K562 (cell line): ENCODE measurements at regions not wholly inside any gene's neighbourhood (a gene's known extent, or its start where the extent isn't known, plus 50 kb on each side); places are given as distances from the start of the nearest gene placed in this dataset.

Experiments used
- ATAC-seq: fragments of 200-7000 bp; cut with Tn5 transposase; 3 replicates; pipeline ENCODE4 v1.9.1; 2020; ENCODE audit warnings: moderate library complexity
- BruUV-seq: library from RNA; stranded (reverse); fragments of 400-500 nt; replicated peaks from 2 replicates; lab custom pipeline; 2021; lab: Mats Ljungman, UMichigan
- CTCF ChIA-PET: fragments of 300-600 bp; formaldehyde crosslinking; extraction: SDS; loops from one replicate; lab custom pipeline; 2021; ENCODE audit warnings: low intra/inter-chr PET ratio; lab: Yijun Ruan, JAX
- POLR2A ChIA-PET: fragments of 300-600, 350-650 bp; sonication (Branson Sonifier 250); formaldehyde crosslinking; extraction: SDS; loops from one replicate; lab custom pipeline; 2021; ENCODE audit warnings: antibody characterized with exemption, inconsistent platforms; lab: Yijun Ruan, JAX
- DNase-seq, 4 experiments: peaks; one replicate each; pipeline versions ENCODE4 v3.0.0 to v3.0.0-alpha.2; 2011 to 2018; ENCODE audit warnings: low spot score in 3 of 4, mixed read lengths in 3 of 4; ENCODE audit errors: extremely low read depth in 1 of 4
- FAIRE-seq: peaks from 2 replicates; lab custom pipeline; 2011; peaks lifted over from hg19 to GRCh38; lab: Jason Lieb, UNC
- H2AFZ ChIP-seq: 2 replicates; pipeline ENCODE4 v1.6.0; 2011; ENCODE audit warnings: low read depth, low read length, control low read depth, inconsistent platforms
- H3K27ac ChIP-seq: fragments of 200-600 bp; 3 replicates; pipeline ENCODE4 v1.8.0; 2011; ENCODE audit warnings: low read depth, mild to moderate bottlenecking, control low read depth, inconsistent platforms, low read length, moderate library complexity, mixed read lengths; ENCODE audit errors: extremely low read depth
- H3K27me3 ChIP-seq, 2 experiments: fragments of 300-600 bp in 1 of 2; 2 replicates in 1 of 2; 3 replicates in 1 of 2; pipeline versions ENCODE4 v1.6.0 to v1.8.0; 2011; ENCODE audit warnings: inconsistent platforms in 2 of 2, low read length in 2 of 2, mild to moderate bottlenecking in 1 of 2, mixed read lengths in 1 of 2, moderate library complexity in 1 of 2; ENCODE audit not compliant: control insufficient read depth in 2 of 2, insufficient read depth in 2 of 2
- H3K36me3 ChIP-seq: fragments of 300-600 bp; 3 replicates; pipeline ENCODE4 v1.8.0; 2011; ENCODE audit warnings: mild to moderate bottlenecking, low read length, inconsistent platforms; ENCODE audit not compliant: control insufficient read depth, insufficient read depth
- H3K4me1 ChIP-seq, 2 experiments: fragments of 200-600 bp in 1 of 2; replicated peaks in 1 of 2; 2 replicates in 1 of 2; 3 replicates in 1 of 2; pipeline versions ENCODE4 v1.5.1 to v1.8.0; 2011; ENCODE audit warnings: inconsistent platforms in 2 of 2, low read length in 2 of 2, mild to moderate bottlenecking in 1 of 2, mixed read lengths in 1 of 2, moderate library complexity in 1 of 2; ENCODE audit not compliant: control insufficient read depth in 2 of 2, insufficient read depth in 2 of 2
- H3K4me2 ChIP-seq: 2 replicates; pipeline ENCODE4 v1.6.1; 2011; ENCODE audit warnings: low read length, control low read depth, inconsistent platforms, mixed read lengths; ENCODE audit not compliant: insufficient read depth
- H3K4me3 ChIP-seq: fragments of 200-600 bp; sonication (generic), shearing (Covaris generic); 2 replicates; pipeline ENCODE4 v1.5.1; 2016; ENCODE audit warnings: control low read depth, inconsistent platforms
- H3K79me2 ChIP-seq: fragments of 200-600 bp; 3 replicates; pipeline ENCODE4 v1.8.0; 2011; ENCODE audit warnings: low read length, inconsistent platforms; ENCODE audit not compliant: control insufficient read depth, insufficient read depth
- H3K9ac ChIP-seq, 2 experiments: 2 replicates each; pipeline versions ENCODE4 v1.6.0 to v1.6.1; 2011; ENCODE audit warnings: low read depth in 2 of 2, low read length in 2 of 2, control low read depth in 1 of 2, inconsistent platforms in 1 of 2, mild to moderate bottlenecking in 1 of 2, mixed read lengths in 1 of 2; ENCODE audit not compliant: insufficient read depth in 1 of 2
- H3K9me1 ChIP-seq: one replicate; pipeline ENCODE4 v1.6.0; 2011; ENCODE audit warnings: inconsistent platforms, mild to moderate bottlenecking, low read length, moderate library complexity; ENCODE audit not compliant: control insufficient read depth, insufficient read depth
- H3K9me3 ChIP-seq: replicated peaks from 2 replicates; pipeline ENCODE4 v1.5.1; 2011; ENCODE audit warnings: low read depth, low read length, inconsistent platforms; ENCODE audit not compliant: control insufficient read depth, insufficient read depth
- H4K20me1 ChIP-seq: replicated peaks from 2 replicates; pipeline ENCODE4 v1.6.1; 2011; ENCODE audit warnings: low read length, inconsistent platforms, mixed read lengths; ENCODE audit not compliant: control insufficient read depth, insufficient read depth
- CBX3 ChIP-seq, 2 experiments: IDR thresholded peaks; 1 replicate in 1 of 2; 2 replicates in 1 of 2; pipeline ENCODE4 v1.6.1; 2012; ENCODE audit warnings: inconsistent platforms in 2 of 2, low read length in 2 of 2, borderline replicate concordance in 1 of 2, control low read depth in 1 of 2
- ESRRA ChIP-seq: fragments of 450-650 bp; IDR thresholded peaks from 2 replicates; pipeline ENCODE4 v1.6.1; 2014; ENCODE audit warnings: low read depth, mild to moderate bottlenecking, moderate library complexity, borderline replicate concordance
- FOSL1 ChIP-seq: fragments of 200-800 bp; sonication (Bioruptor generic); conservative IDR thresholded peaks from 2 replicates; pipeline ENCODE4 v1.6.1; 2016; ENCODE audit warnings: missing genetic modification characterization, missing compliant biosample characterization
- GATAD2B ChIP-seq: fragments of 450-650 bp; IDR thresholded peaks from 2 replicates; pipeline ENCODE4 v1.6.1; 2017; ENCODE audit warnings: mild to moderate bottlenecking, borderline replicate concordance
- MCM7 ChIP-seq, 2 experiments: fragments of 450-650 bp; IDR thresholded peaks; 2 replicates each; pipeline ENCODE4 v1.6.1; 2016 to 2018
- PTBP1 ChIP-seq: fragments of 200-400 bp; formaldehyde crosslinking; IDR thresholded peaks from 2 replicates; pipeline ENCODE4 v1.6.1; 2017; ENCODE audit warnings: low read depth, low read length
- RAD21 ChIP-seq, 2 experiments: fragments of 250-450 bp in 1 of 2; fragments of 450-650 bp in 1 of 2; sonication (Bioruptor Pico) in 1 of 2; formaldehyde crosslinking in 1 of 2; IDR thresholded peaks in 1 of 2; conservative IDR thresholded peaks in 1 of 2; 2 replicates each; pipeline versions ENCODE4 v1.4.0 to v1.8.0; 2020 to 2022; ENCODE audit warnings: mild to moderate bottlenecking in 2 of 2, moderate library complexity in 1 of 2
- SRF ChIP-seq, 2 experiments: fragments of 250-450, 450-650 bp in 1 of 2; sonication (Bioruptor Pico) in 1 of 2; sonication (generic) in 1 of 2; formaldehyde crosslinking; IDR thresholded peaks; 2 replicates each; pipeline versions ENCODE4 v1.5.0 to v1.5.1; 2020 to 2022; ENCODE audit warnings: mild to moderate bottlenecking in 1 of 2, missing genetic modification reagents in 1 of 2
- SRSF1 ChIP-seq: fragments of 200-400 bp; formaldehyde crosslinking; IDR thresholded peaks from 2 replicates; pipeline ENCODE4 v1.6.1; 2017; ENCODE audit warnings: mild to moderate bottlenecking, low read depth, low read length, moderate library complexity
- ZNF175 ChIP-seq: fragments of 200-800 bp; sonication (Bioruptor generic); IDR thresholded peaks from 2 replicates; pipeline ENCODE4 v1.6.1; 2016; ENCODE audit warnings: low read depth, mild to moderate bottlenecking, missing genetic modification characterization, missing compliant biosample characterization
- ZNF212 ChIP-seq: fragments of 450-650 bp; formaldehyde crosslinking; IDR thresholded peaks from 2 replicates; pipeline ENCODE4 v1.4.0; 2020; ENCODE audit warnings: mild to moderate bottlenecking
- ZNF57 ChIP-seq: fragments of 450-650 bp; formaldehyde crosslinking; IDR thresholded peaks from 2 replicates; pipeline ENCODE4 v1.4.0; 2020; ENCODE audit warnings: mild to moderate bottlenecking, moderate library complexity
- WGBS: fragments of 100-300 bp; shearing (Covaris generic); methylation state at CpG from one replicate; pipeline ENCODE4 v1.1.6; 2016; ENCODE audit warnings: low coverage, mixed read lengths; ENCODE audit not compliant: insufficient coverage; ENCODE audit errors: missing lambda C conversion rate; 5-methylcytosine and 5-hydroxymethylcytosine counted together
- in situ Hi-C: fragments of 300-500 bp; cut with MboI; formaldehyde crosslinking; loops from 4 replicates; pipeline ENCODE4 v1.15.0; 2018; ENCODE audit warnings: inconsistent platforms, mixed read lengths
- intact Hi-C: fragments of 100-400 bp; cut with micrococcal nuclease; formaldehyde crosslinking; loops from 2 replicates; pipeline ENCODE4 v1.14.2; 2022
- TF ChIP-seq, protein P1 (sequence below): sonication (generic); IDR thresholded peaks from 2 replicates; pipeline ENCODE4 v1.6.1; 2016
- TF ChIP-seq, protein P2 (sequence below): sonication (generic); formaldehyde crosslinking; IDR thresholded peaks from 2 replicates; pipeline ENCODE4 v1.8.0; 2022; ENCODE audit warnings: mild to moderate bottlenecking, missing genetic modification reagents
- TF ChIP-seq, protein P3 (sequence below), 2 experiments: fragments of 450-650 bp in 1 of 2; sonication (generic) in 1 of 2; formaldehyde crosslinking; conservative IDR thresholded peaks; 2 replicates each; pipeline versions ENCODE4 v1.4.0 to v1.8.1; 2020 to 2022; ENCODE audit warnings: mild to moderate bottlenecking in 1 of 2, missing genetic modification reagents in 1 of 2

DNA sequence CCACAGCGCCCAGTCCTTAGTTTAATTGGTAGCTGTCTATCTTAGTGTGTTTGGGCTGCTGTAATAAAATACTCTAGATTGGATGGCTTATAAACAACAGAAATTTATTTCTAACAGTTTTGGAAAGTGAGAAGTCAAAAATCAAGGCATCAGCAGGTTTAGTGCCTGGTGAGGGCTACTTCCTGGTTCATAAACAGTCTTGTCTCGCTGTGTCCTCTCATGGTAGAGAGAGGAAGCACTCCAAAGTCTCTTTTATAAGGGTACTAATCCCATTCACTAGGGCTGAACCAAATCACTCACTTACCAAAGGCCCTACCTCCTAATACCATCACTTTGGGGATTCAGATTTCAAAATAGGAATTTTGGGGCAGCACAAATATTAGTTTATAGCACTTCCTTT, 336.9 kb upstream of the RSPO3 start:
- no peaks in the 10 kb centered on the region for H3K36me3 ChIP-seq
- no peaks in the 10 kb centered on the region for H3K4me1 ChIP-seq
- DNase-seq = no peak
- no peaks in the 10 kb centered on the region for H3K9me1 ChIP-seq
- ATAC-seq = no peak
- WGBS = 2% methylated on average over 2 of the region's 2 CpGs
- no peak overlapping the region for H3K27ac ChIP-seq
- in situ Hi-C loops (no loop called here), intact Hi-C loops (no loop called here)
- no peak overlapping the region for H2AFZ ChIP-seq
- H4K20me1 ChIP-seq = no peaks in the 10 kb centered on the region
- H3K9me3 ChIP-seq = no peaks in the 10 kb centered on the region
- no peaks in the 10 kb centered on the region for H3K79me2 ChIP-seq
- H3K27me3 ChIP-seq = no peaks in the 10 kb centered on the region
- H3K4me3 ChIP-seq = no peak overlapping the region
- H3K4me2 ChIP-seq = no peak overlapping the region
- TF ChIP-seq ZNF212 (CRISPR knock-in tag) (no peak), ESRRA (no peak), CBX3 (IDR thresholded peaks at IDR 0.05; ENCODE audit: borderline replicate concordance in 1 of 2, low read length in 2 of 2) (no peak), FOSL1 (tag) (no peak), ZNF175 (CRISPR knock-in tag) (no peak), SRF (CRISPR knock-in tag; IDR thresholded peaks at IDR 0.05) (no peak), ZNF57 (CRISPR knock-in tag) (no peak), MCM7 (IDR thresholded peaks at IDR 0.05) (no peak), SRSF1 (no peak), RAD21 (CRISPR knock-in tag; conservative IDR thresholded peaks at IDR 0.05 in 1 of 2, IDR thresholded peaks at IDR 0.05 in 1 of 2) (no peak), PTBP1 (no peak), GATAD2B (no peak)
- TF ChIP-seq, protein P1, sequence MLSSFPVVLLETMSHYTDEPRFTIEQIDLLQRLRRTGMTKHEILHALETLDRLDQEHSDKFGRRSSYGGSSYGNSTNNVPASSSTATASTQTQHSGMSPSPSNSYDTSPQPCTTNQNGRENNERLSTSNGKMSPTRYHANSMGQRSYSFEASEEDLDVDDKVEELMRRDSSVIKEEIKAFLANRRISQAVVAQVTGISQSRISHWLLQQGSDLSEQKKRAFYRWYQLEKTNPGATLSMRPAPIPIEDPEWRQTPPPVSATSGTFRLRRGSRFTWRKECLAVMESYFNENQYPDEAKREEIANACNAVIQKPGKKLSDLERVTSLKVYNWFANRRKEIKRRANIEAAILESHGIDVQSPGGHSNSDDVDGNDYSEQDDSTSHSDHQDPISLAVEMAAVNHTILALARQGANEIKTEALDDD = no peak
- TF ChIP-seq, protein P2, sequence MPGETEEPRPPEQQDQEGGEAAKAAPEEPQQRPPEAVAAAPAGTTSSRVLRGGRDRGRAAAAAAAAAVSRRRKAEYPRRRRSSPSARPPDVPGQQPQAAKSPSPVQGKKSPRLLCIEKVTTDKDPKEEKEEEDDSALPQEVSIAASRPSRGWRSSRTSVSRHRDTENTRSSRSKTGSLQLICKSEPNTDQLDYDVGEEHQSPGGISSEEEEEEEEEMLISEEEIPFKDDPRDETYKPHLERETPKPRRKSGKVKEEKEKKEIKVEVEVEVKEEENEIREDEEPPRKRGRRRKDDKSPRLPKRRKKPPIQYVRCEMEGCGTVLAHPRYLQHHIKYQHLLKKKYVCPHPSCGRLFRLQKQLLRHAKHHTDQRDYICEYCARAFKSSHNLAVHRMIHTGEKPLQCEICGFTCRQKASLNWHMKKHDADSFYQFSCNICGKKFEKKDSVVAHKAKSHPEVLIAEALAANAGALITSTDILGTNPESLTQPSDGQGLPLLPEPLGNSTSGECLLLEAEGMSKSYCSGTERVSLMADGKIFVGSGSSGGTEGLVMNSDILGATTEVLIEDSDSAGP (CRISPR knock-in tag) = no peak
- TF ChIP-seq, protein P3, sequence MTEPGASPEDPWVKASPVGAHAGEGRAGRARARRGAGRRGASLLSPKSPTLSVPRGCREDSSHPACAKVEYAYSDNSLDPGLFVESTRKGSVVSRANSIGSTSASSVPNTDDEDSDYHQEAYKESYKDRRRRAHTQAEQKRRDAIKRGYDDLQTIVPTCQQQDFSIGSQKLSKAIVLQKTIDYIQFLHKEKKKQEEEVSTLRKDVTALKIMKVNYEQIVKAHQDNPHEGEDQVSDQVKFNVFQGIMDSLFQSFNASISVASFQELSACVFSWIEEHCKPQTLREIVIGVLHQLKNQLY (CRISPR knock-in tag; conservative IDR thresholded peaks at IDR 0.05) = no peak
- BruUV-seq = no TSS peak
- ChIA-PET CTCF (no interaction called here), POLR2A (no interaction called here)
- no peak for FAIRE-seq
- H3K9ac ChIP-seq = no peak overlapping the region
